Esophagus (tissue), 2 donors: ENCODE measurements at regions not wholly inside any gene's neighbourhood (a gene's known extent, or its start where the extent isn't known, plus 50 kb on each side); places are given as distances from the start of the nearest gene placed in this dataset.

Source experiments
- H3K27ac ChIP-seq, 2 donors: one replicate each; pipeline ENCODE4 v1.5.1; 2013; ENCODE audit warnings: low read depth in 2 of 2, mild to moderate bottlenecking in 2 of 2, inconsistent platforms in 1 of 2, low read length in 1 of 2, moderate library complexity in 1 of 2
- H3K27me3 ChIP-seq, 2 donors: one replicate each; pipeline ENCODE4 v1.6.1; 2013; ENCODE audit warnings: low read length in 2 of 2, control low read depth in 1 of 2, mild to moderate bottlenecking in 1 of 2; ENCODE audit not compliant: insufficient read depth in 2 of 2, control insufficient read depth in 1 of 2
- H3K36me3 ChIP-seq, 2 donors: one replicate each; pipeline ENCODE4 v1.6.1; 2013; ENCODE audit warnings: low read length in 1 of 2; ENCODE audit not compliant: control insufficient read depth in 2 of 2, insufficient read depth in 2 of 2
- H3K4me1 ChIP-seq, 2 donors: one replicate each; pipeline ENCODE4 v1.6.1; 2013; ENCODE audit warnings: low read length in 1 of 2; ENCODE audit not compliant: control insufficient read depth in 2 of 2, insufficient read depth in 2 of 2
- H3K4me3 ChIP-seq, 2 donors: one replicate each; pipeline ENCODE4 v1.5.1; 2013; ENCODE audit warnings: low read length in 2 of 2, mild to moderate bottlenecking in 2 of 2, low read depth in 1 of 2, moderate library complexity in 1 of 2
- H3K9me3 ChIP-seq, 2 donors: one replicate each; pipeline ENCODE4 v1.6.1; 2013; ENCODE audit warnings: mild to moderate bottlenecking in 2 of 2, low read depth in 1 of 2, low read length in 1 of 2, moderate library complexity in 1 of 2; ENCODE audit not compliant: control insufficient read depth in 2 of 2, insufficient read depth in 1 of 2
- WGBS, 2 donors: extraction: QIAGEN DNeasy Blood & Tissue Kit; methylation state at CpG; one replicate each; pipeline ENCODE4 v1.1.7; 2013; 5-methylcytosine and 5-hydroxymethylcytosine counted together
- donor health status: healthy with polysubstance abuse.
- donor health status: Bipolar disorder and iron deficiency.

DNA sequence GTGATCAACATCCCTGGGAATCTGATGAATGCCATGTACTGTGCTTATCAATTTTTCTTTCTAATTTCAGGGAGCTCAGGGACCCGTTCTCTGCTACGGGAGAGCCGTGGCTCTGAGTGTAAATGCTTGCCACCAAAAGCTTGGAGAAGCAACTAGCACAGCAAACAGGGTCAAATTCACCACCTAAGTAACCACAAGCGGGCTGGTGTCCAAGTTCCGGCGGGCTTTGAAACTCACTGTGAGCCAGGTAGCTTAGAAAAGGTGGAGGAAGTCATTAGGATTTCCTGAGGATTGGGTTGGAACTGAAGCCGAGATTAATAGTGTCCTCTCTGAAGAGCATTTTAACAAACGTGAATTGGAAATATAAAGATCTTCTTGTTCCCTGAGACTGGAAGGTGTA, 87.2 kb downstream of the CLDN34 start:
- H3K4me3 ChIP-seq, result no peak overlapping the region
- H3K4me1 ChIP-seq, result peaks cover 0 to 24% of the 10 kb centered on the region in 2 donors
- no peaks in the 10 kb centered on the region for H3K9me3 ChIP-seq
- WGBS, 2 donors, result 38 to 63% methylated on average over 8 of the region's 8 CpGs
- no peaks in the 10 kb centered on the region for H3K27me3 ChIP-seq
- no peaks in the 10 kb centered on the region for H3K36me3 ChIP-seq
- H3K27ac ChIP-seq, result no peak overlapping the region

DNA sequence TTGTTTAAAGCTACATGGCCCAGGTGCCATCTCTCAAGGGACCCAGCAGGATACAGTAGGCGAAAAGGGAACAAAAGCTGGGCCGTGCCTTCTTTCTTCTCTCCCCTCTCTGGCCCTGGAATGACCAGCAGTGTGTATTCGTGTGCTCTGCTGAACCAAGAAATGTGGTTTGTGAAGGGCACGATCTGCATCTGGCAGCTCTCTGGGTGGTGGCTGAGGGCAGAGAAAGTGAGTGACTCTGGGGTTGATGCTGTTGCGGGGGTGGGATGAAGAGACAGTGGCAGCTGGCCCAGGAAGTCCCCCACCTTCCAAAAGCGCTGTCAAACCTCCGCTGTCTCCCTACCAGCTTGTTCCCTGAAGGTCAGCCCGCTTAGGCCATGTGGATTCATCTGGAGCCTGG, 88.3 kb downstream of the CLDN34 start:
- peaks cover 0 to 15% of the 10 kb centered on the region in 2 donors for H3K4me1 ChIP-seq
- no peak overlapping the region for H3K4me3 ChIP-seq
- H3K36me3 ChIP-seq, result no peaks in the 10 kb centered on the region
- no peak overlapping the region for H3K27ac ChIP-seq
- WGBS, 2 donors, result 89 to 94% methylated on average over 8 of the region's 8 CpGs
- no peaks in the 10 kb centered on the region for H3K9me3 ChIP-seq
- no peaks in the 10 kb centered on the region for H3K27me3 ChIP-seq

DNA sequence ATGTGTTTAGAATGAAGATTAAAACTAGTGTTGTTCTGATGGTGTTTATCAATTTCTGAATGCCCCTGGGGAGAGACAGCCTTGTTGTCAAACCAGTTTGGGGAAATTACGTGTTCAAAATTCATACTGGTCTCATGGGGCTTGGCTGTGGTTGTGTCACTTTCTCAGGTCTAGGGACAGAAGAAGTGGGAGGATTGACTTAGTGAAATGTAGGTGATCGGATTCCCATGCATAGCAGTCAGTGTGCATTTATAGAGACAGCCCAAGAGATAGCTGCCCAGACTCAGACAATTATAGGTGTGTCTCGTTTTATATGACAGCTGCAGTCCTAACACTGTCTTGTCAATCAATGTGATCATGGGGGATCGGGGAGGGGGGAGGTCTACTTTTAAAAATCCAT, 94.4 kb upstream of the CLCN4 start:
- Histone ChIP-seq H3K36me3 (peaks cover 0 to 4% of the 10 kb centered on the region in 2 donors), H3K4me3 (no peak overlapping the region), H3K27ac (peak overlapping the region; percentile 28 to 63), H3K27me3 (no peaks in the 10 kb centered on the region), H3K4me1 (peaks cover 0 to 2% of the 10 kb centered on the region in 2 donors), H3K9me3 (no peaks in the 10 kb centered on the region)
- WGBS, 2 donors, result 56% methylated on average over 4 of the region's 4 CpGs

DNA sequence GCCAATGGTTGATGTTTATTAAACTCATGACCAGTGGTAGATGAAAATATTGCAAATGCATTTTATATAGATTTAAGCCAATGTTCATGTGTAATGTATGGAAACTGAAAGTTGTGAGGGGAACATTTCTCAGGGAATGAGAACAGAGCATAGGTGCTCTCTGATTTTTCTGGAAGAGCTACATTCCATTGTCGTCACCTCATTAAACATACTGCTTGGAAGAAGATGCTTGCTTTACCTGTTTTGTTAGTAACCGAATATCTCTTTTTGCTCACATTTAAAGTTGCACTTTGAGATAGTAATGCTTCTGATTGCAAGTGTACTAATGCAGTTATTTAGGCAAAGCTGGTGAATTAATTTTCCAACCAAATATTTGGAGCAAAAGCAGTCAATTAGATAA, 93.8 kb upstream of the CLCN4 start:
- H3K4me3 ChIP-seq, result no peak overlapping the region
- H3K27me3 ChIP-seq, result no peaks in the 10 kb centered on the region
- H3K9me3 ChIP-seq, result no peaks in the 10 kb centered on the region
- H3K36me3 ChIP-seq, result peaks cover 0 to 6% of the 10 kb centered on the region in 2 donors
- peaks cover 0 to 2% of the 10 kb centered on the region in 2 donors for H3K4me1 ChIP-seq
- WGBS, 2 donors, result 49 to 60% methylated on average over 2 of the region's 2 CpGs
- no peak overlapping the region for H3K27ac ChIP-seq

DNA sequence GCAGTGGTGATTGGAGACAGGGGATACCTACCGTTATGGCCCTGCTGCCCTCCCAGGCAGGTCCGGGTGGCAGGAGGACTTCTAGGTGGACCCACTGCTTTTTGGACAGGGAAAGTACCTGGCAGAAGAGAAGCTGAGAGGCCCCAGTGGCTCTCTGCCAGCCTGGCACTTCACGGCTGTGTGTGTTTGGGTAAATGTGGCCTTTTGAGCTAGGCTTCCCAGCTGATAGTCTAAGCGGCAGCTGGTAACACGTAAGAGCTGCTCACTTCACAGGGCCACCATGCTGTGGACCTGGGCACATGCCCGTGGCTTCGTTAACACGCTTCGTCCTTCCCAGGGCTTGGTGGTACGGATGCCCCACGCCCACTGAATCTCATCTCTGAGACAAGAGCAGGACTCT, 92.0 kb upstream of the CLCN4 start:
- H3K27ac ChIP-seq, result no peak overlapping the region
- no peaks in the 10 kb centered on the region for H3K27me3 ChIP-seq
- H3K36me3 ChIP-seq, result peaks cover 0 to 11% of the 10 kb centered on the region in 2 donors
- 76 to 79% methylated on average over 11 of the region's 11 CpGs for whole genome bisulfite sequencing, 2 donors
- H3K9me3 ChIP-seq, result no peaks in the 10 kb centered on the region
- peaks cover 0 to 2% of the 10 kb centered on the region in 2 donors for H3K4me1 ChIP-seq
- no peak overlapping the region for H3K4me3 ChIP-seq

DNA sequence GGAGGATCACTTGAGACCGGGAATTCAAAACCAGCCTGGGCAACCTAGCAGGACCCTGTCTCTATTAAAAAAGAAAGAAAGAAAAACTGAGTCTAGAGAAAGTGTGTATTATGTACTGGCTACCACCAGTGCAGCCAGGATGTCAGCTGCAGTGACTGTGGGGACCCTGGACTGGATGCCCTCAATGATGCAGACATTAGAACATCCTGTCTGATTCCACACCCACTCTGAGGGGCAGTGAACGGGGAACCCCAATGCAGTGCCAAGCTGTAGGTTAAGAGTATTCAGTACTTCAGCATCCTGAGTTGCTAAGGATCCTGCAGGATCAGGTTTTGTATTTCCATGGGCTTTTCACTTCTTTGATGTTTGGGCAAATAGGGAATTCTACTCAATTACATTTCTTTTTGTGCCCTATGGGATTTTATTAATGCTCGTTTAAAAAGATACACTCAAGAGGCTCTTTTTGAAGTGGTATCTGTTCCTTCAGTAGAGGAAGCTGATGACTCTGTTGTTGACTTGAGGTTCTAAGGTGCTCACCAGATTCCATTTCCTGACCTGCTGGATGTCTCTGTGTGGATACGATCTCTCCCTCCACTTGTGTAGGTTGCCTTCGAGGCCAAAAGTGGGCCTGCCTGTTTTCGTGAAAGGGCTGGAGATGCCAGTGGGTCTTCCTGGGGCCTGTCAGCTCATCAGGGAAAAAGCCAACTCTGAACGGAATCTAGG, 85.9 kb upstream of the CLCN4 start:
- Histone ChIP-seq H3K27me3 (no peaks in the 10 kb centered on the region), H3K4me3 (no peak overlapping the region), H3K9me3 (no peaks in the 10 kb centered on the region), H3K27ac (no peak overlapping the region), H3K36me3 (peaks cover 0 to 11% of the 10 kb centered on the region in 2 donors), H3K4me1 (peaks cover 0 to 3% of the 10 kb centered on the region in 2 donors)
- 79 to 89% methylated on average over 7 of the region's 7 CpGs for WGBS, 2 donors

DNA sequence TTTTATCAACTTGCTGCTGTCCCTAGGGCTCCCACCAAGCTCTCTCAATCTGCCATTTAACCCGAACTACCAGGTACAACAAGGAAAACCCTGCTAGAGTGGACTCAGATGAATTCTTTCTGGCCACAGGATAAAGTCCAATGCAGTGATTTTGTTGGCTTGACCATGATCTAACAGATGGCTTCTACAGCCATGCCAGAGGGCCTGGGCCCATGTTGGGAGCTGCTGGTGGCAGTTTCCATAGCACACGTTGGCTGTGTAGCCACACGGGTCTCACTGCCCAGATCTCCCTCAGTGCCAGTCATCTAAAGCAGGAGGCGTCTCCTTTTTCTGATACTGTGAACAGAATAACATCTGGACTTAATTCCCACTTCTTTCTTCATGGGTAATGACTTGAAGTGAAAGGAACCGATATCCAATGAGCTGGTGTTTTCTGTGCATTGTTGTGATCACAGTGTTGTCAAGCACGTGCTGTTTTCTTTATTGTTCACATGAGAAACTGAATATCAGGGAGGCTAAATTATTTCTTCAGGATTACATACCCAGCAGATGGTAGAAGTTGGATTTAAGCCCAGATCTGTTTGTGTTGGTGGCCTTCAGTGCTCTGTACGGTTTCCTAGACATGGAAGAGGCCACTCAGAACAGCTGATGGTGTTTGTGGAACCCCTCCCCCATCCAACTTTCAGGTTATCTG, 85.2 kb upstream of the CLCN4 start:
- 68 to 76% methylated on average over 7 of the region's 7 CpGs for WGBS, 2 donors
- peaks cover 0 to 3% of the 10 kb centered on the region in 2 donors for H3K4me1 ChIP-seq

DNA sequence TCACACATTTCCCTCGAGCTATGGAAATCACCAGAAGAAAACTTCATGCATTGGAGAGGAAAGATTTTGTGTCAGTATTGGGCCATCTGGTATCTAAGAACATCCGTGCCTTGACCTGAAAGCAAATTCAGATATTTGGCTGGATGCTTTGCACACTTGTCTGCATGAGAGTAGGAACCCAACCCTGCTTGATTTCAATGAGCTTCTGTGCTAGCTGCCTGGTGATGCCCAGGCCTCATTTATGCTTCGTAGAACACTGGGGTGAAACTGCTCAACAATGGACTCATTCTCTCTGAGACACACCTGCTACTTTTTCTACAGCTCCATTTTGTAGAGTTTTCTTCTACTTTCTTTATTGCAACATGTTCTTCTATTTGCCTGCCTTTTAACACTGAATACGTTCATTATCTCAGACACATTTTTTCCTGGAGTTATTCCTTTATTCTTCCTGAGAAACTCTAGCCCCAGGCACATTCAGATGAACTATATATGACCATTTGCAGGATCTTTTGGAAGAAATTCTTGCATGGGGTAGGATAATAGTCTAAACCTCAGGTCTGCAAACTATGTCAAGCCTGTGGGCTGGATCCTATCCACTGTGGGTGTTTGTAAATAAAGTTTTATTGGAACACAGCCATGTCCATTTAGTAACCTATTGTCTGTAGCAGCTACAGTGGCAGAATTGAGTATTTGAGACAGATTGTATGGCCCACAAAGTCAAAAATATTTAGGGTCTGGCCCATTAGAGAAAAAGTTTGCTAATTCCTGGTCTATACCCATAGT, 83.8 kb upstream of the CLCN4 start:
- H3K4me1 ChIP-seq, result peaks cover 0 to 3% of the 10 kb centered on the region in 2 donors
- no peaks in the 10 kb centered on the region for H3K9me3 ChIP-seq
- H3K36me3 ChIP-seq, result peaks cover 0 to 5% of the 10 kb centered on the region in 2 donors
- WGBS, 2 donors, result 74 to 85% methylated on average over 4 of the region's 4 CpGs
- H3K27ac ChIP-seq, result no peak overlapping the region
- H3K27me3 ChIP-seq, result no peaks in the 10 kb centered on the region
- no peak overlapping the region for H3K4me3 ChIP-seq

More for the DNA sequence above, 85.2 kb upstream of the CLCN4 start:
- no peak overlapping the region for H3K27ac ChIP-seq
- H3K4me3 ChIP-seq, result no peak overlapping the region
- no peaks in the 10 kb centered on the region for H3K9me3 ChIP-seq
- peaks cover 0 to 7% of the 10 kb centered on the region in 2 donors for H3K36me3 ChIP-seq
- H3K27me3 ChIP-seq, result no peaks in the 10 kb centered on the region

DNA sequence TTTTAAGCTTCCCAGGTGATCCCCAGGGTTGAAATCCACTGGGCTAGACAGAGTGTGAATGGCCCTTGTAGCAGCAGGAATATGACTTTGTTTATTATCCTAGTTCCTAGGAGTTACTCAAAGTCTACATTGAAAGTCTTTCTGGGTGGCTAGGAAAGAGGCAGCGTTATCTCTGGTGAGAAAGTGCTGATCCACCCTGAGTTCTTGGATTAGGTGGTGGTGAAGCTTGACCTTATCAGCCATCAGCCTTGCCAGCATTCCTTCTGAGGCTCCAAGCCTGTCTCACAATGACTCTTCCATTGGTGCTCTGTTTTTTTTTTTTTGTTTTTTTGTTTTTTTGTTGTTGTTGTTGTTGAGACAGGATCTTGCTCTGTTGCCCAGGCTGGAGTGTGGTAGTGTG, 83.1 kb upstream of the CLCN4 start:
- no peaks in the 10 kb centered on the region for H3K27me3 ChIP-seq
- 40 to 83% methylated on average over 1 of the region's 1 CpG for WGBS, 2 donors
- H3K4me3 ChIP-seq, result no peak overlapping the region
- no peaks in the 10 kb centered on the region for H3K36me3 ChIP-seq
- peaks cover 0 to 3% of the 10 kb centered on the region in 2 donors for H3K4me1 ChIP-seq
- peak overlapping the region; percentile 0 to 39 for H3K27ac ChIP-seq
- H3K9me3 ChIP-seq, result no peaks in the 10 kb centered on the region
